ENCODE measurements at regions not wholly inside any gene's neighbourhood (a gene's known extent, or its start where the extent isn't known, plus 50 kb on each side); places are given as distances from the start of the nearest gene placed in this dataset.

DNA sequence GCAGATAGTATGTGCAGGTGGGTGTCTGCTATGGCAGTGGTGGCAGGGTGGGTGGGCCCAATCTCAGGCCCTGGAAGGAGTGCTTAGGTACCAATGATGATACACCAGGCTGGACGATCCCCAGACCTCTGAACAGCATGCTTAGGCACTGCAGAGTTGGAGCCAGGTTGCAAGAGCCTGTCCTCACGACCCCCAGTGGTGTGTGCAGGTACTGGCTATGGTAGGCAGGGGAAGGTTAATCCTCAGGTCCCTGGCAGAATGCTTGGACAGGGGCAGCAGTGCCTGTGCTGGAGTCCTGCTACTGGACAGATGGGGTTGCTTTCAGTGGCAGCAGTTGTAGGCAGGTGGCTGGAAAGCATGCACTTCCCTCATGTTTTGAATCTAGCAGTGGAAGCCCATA lies 100.5 kb upstream of the NEK7 start:
- 49% methylated on average over 2 of the region's 2 CpGs for WGBS, 2 donors
- intact Hi-C loops (cut with DNase I) = no loop called here
- ATAC-seq (ENCODE audit: low FRiP score) = no peak

DNA sequence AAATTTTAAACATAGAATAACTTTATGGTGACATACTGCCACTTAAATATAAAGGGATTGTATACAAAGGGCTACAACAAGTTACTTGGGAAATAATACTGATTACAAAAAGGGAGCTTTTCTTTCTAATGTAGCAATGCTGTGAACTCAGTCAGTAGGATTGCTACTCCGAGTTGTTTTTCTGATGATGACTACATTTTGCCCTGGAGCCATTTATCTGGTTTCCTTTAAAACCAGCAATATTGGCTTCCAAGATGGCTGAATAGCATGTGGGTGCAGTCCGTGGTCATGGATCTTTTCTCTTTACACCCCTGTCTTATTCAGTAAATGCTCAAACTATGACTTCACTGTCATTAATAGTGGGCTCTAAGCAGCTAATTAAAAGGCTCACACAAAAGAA lies 92.6 kb upstream of the NEK7 start:
- Histone ChIP-seq H3K4me1 (ENCODE audit: control insufficient read depth in 1 of 2, insufficient read depth in 2 of 2, low read length in 2 of 2) (no peaks in the 10 kb centered on the region), H3K9me3 (ENCODE audit: control insufficient read depth, low read length) (no peaks in the 10 kb centered on the region), H3K4me3 (ENCODE audit: low read length in 2 of 2) (no peak overlapping the region), H3K27me3 (ENCODE audit: control insufficient read depth in 1 of 2, insufficient read depth in 2 of 2, low read length in 1 of 2) (no peaks in the 10 kb centered on the region), H3K27ac (ENCODE audit: low read depth in 1 of 2, low read length in 2 of 2) (no peak overlapping the region), H3K36me3 (ENCODE audit: control insufficient read depth in 1 of 2, insufficient read depth in 2 of 2, low read length in 1 of 2) (no peaks in the 10 kb centered on the region)
- intact Hi-C loops (cut with DNase I) = no loop called here
- ATAC-seq (ENCODE audit: low FRiP score) = no peak
- 86 to 94% methylated on average over 2 of the region's 2 CpGs for WGBS, 2 donors
- no peak for DNase-seq

More for the DNA sequence above, 100.5 kb upstream of the NEK7 start:
- DNase-seq = no peak
- no peaks in the 10 kb centered on the region for H3K9me3 ChIP-seq (ENCODE audit: control insufficient read depth, low read length)
- no peaks in the 10 kb centered on the region for H3K36me3 ChIP-seq (ENCODE audit: control insufficient read depth in 1 of 2, insufficient read depth in 2 of 2, low read length in 1 of 2)
- H3K4me3 ChIP-seq (ENCODE audit: low read length in 2 of 2) = no peak overlapping the region
- no peaks in the 10 kb centered on the region for H3K27me3 ChIP-seq (ENCODE audit: control insufficient read depth in 1 of 2, insufficient read depth in 2 of 2, low read length in 1 of 2)
- H3K27ac ChIP-seq (ENCODE audit: low read depth in 1 of 2, low read length in 2 of 2) = no peak overlapping the region
- no peaks in the 10 kb centered on the region for H3K4me1 ChIP-seq (ENCODE audit: control insufficient read depth in 1 of 2, insufficient read depth in 2 of 2, low read length in 2 of 2)

- no peaks in the 10 kb centered on the region for H3K9me3 ChIP-seq (ENCODE audit: control insufficient read depth, low read length)
- ATAC-seq (ENCODE audit: low FRiP score) (no peak), DNase-seq (no peak)
- WGBS, 2 donors = 64 to 66% methylated on average over 3 of the region's 3 CpGs
- H3K27me3 ChIP-seq (ENCODE audit: control insufficient read depth in 1 of 2, insufficient read depth in 2 of 2, low read length in 1 of 2) = no peaks in the 10 kb centered on the region
- intact Hi-C loops (cut with DNase I) = no loop called here
- no peak overlapping the region for H3K4me3 ChIP-seq (ENCODE audit: low read length in 2 of 2)
- H3K4me1 ChIP-seq (ENCODE audit: control insufficient read depth in 1 of 2, insufficient read depth in 2 of 2, low read length in 2 of 2) = no peaks in the 10 kb centered on the region
- no peaks in the 10 kb centered on the region for H3K36me3 ChIP-seq (ENCODE audit: control insufficient read depth in 1 of 2, insufficient read depth in 2 of 2, low read length in 1 of 2)
- no peak overlapping the region for H3K27ac ChIP-seq (ENCODE audit: low read depth in 1 of 2, low read length in 2 of 2)
Measured at GRCh38 chr1:198068285-198068684, 88.5 kb upstream of the NEK7 start.

GRCh38 chr1:198072177-198072576 lies 84.6 kb upstream of the NEK7 start:
- intact Hi-C loops (cut with DNase I) = no loop called here
- WGBS, 2 donors = 79 to 80% methylated on average over 1 of the region's 1 CpG

DNA sequence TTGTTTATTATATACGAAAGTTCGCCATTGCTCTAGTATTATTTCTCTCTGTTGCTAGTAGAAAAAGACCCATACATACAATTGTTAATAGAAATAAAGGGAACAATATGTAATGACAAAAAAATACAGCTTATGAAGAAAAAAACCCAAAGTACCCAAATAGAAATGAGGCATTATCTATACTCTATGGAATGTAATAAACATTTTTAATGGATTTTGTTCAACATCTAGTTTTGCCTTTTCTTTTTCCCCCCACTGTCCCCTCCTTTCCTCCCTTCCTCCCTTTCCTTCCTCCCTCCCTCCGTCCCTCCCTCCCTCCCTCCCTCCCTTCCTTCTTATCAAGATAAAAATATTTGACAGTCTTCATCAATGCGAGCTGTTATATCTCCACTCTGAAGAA lies 81.5 kb upstream of the NEK7 start:
- Histone ChIP-seq H3K27ac (ENCODE audit: low read depth in 1 of 2, low read length in 2 of 2) (no peak overlapping the region), H3K4me3 (ENCODE audit: low read length in 2 of 2) (no peak overlapping the region), H3K36me3 (ENCODE audit: control insufficient read depth in 1 of 2, insufficient read depth in 2 of 2, low read length in 1 of 2) (no peaks in the 10 kb centered on the region), H3K27me3 (ENCODE audit: control insufficient read depth in 1 of 2, insufficient read depth in 2 of 2, low read length in 1 of 2) (no peaks in the 10 kb centered on the region), H3K9me3 (ENCODE audit: control insufficient read depth, low read length) (peaks cover 1% of the 10 kb centered on the region), H3K4me1 (ENCODE audit: control insufficient read depth in 1 of 2, insufficient read depth in 2 of 2, low read length in 2 of 2) (no peaks in the 10 kb centered on the region)
- 41 to 60% methylated on average over 4 of the region's 4 CpGs for WGBS, 2 donors
- ATAC-seq (ENCODE audit: low FRiP score) = no peak
- no peak for DNase-seq
- intact Hi-C loops (cut with DNase I) = no loop called here

More at GRCh38 chr1:198072177-198072576, 84.6 kb upstream of the NEK7 start:
- no peak for ATAC-seq (ENCODE audit: low FRiP score)
- DNase-seq = no peak
- Histone ChIP-seq H3K9me3 (ENCODE audit: control insufficient read depth, low read length) (no peaks in the 10 kb centered on the region), H3K4me1 (ENCODE audit: control insufficient read depth in 1 of 2, insufficient read depth in 2 of 2, low read length in 2 of 2) (no peaks in the 10 kb centered on the region), H3K27ac (ENCODE audit: low read depth in 1 of 2, low read length in 2 of 2) (no peak overlapping the region), H3K36me3 (ENCODE audit: control insufficient read depth in 1 of 2, insufficient read depth in 2 of 2, low read length in 1 of 2) (no peaks in the 10 kb centered on the region), H3K27me3 (ENCODE audit: control insufficient read depth in 1 of 2, insufficient read depth in 2 of 2, low read length in 1 of 2) (no peaks in the 10 kb centered on the region), H3K4me3 (ENCODE audit: low read length in 2 of 2) (no peak overlapping the region)

DNA sequence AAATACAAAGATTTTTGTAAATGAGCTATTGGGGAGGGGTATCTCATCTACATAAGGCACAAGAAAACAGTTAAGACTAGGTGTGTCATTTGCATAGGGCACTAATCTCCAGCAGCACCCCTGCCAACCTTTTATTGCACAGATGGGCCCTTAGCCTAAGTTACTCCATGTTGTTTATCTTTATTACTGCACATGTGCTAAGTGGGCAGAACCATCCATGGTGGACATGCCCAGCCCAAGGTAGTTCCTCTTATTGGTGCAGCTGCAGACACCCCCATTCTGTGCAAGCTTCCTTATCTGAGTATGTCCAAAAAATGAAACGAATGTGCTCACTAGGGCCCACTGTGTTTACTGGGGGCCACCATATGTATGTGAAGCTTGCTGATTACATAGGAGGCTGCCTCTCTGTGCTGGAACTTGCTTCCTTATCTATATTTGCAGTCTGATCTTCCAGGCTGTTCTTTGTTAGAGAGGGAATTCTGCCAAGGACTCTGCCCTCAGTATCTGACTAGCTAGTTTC lies 77.3 kb upstream of the NEK7 start:
- no peak for ATAC-seq (ENCODE audit: low FRiP score)

GRCh38 chr1:198082576-198082975 lies 74.2 kb upstream of the NEK7 start:
- H3K27me3 ChIP-seq (ENCODE audit: control insufficient read depth in 1 of 2, insufficient read depth in 2 of 2, low read length in 1 of 2) = no peaks in the 10 kb centered on the region
- H3K27ac ChIP-seq (ENCODE audit: low read depth in 1 of 2, low read length in 2 of 2) = no peak overlapping the region
- ATAC-seq (ENCODE audit: low FRiP score) (no peak), DNase-seq (no peak)
- intact Hi-C loops (cut with DNase I) = loop anchor here in 1 of 2 donors (10.0 kb wide), 1 partner anchor 272 kb away; no protein-coding TSS in a partner anchor
- H3K4me3 ChIP-seq (ENCODE audit: low read length in 2 of 2) = no peak overlapping the region
- H3K36me3 ChIP-seq (ENCODE audit: control insufficient read depth in 1 of 2, insufficient read depth in 2 of 2, low read length in 1 of 2) = no peaks in the 10 kb centered on the region
- H3K4me1 ChIP-seq (ENCODE audit: control insufficient read depth in 1 of 2, insufficient read depth in 2 of 2, low read length in 2 of 2) = no peaks in the 10 kb centered on the region
- WGBS, 2 donors = 48 to 58% methylated on average over 3 of the region's 3 CpGs
- peaks cover 1% of the 10 kb centered on the region for H3K9me3 ChIP-seq (ENCODE audit: control insufficient read depth, low read length)

More for the DNA sequence above, 77.3 kb upstream of the NEK7 start:
- H3K9me3 ChIP-seq (ENCODE audit: control insufficient read depth, low read length) = peaks cover 1% of the 10 kb centered on the region
- H3K36me3 ChIP-seq (ENCODE audit: control insufficient read depth in 1 of 2, insufficient read depth in 2 of 2, low read length in 1 of 2) = no peaks in the 10 kb centered on the region
- no peaks in the 10 kb centered on the region for H3K4me1 ChIP-seq (ENCODE audit: control insufficient read depth in 1 of 2, insufficient read depth in 2 of 2, low read length in 2 of 2)
- H3K4me3 ChIP-seq (ENCODE audit: low read length in 2 of 2) = no peak overlapping the region
- no peak for DNase-seq
- H3K27ac ChIP-seq (ENCODE audit: low read depth in 1 of 2, low read length in 2 of 2) = no peak overlapping the region
- WGBS, 2 donors = 58 to 72% methylated on average over 1 of the region's 1 CpG
- no peaks in the 10 kb centered on the region for H3K27me3 ChIP-seq (ENCODE audit: control insufficient read depth in 1 of 2, insufficient read depth in 2 of 2, low read length in 1 of 2)
- intact Hi-C loops (cut with DNase I) = no loop called here

DNA sequence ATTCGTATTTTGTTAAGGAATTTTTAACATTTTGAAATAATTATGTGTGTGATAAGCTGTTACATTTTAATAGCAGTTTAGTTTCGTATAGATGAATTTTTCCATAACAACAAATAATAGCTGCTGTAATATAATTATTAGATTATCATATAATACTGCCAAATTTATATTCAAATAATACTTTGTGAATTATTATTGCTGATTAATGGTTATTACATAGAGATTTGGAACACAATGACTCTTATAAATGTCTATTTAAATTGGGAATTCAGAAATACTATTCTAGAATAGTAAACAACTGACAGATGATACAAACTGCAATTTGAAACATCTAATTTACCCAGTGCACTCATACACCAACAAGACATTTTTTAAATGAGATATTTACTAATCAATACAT lies 73.2 kb upstream of the NEK7 start:
- no peaks in the 10 kb centered on the region for H3K27me3 ChIP-seq (ENCODE audit: control insufficient read depth in 1 of 2, insufficient read depth in 2 of 2, low read length in 1 of 2)
- 92 to 93% methylated on average over 2 of the region's 2 CpGs for WGBS, 2 donors
- no peak overlapping the region for H3K4me3 ChIP-seq (ENCODE audit: low read length in 2 of 2)
- ATAC-seq (ENCODE audit: low FRiP score) (no peak), DNase-seq (no peak)
- intact Hi-C loops (cut with DNase I) = loop anchor here in 1 of 2 donors (10.0 kb wide), 1 partner anchor 271 kb away; no protein-coding TSS in a partner anchor
- H3K36me3 ChIP-seq (ENCODE audit: control insufficient read depth in 1 of 2, insufficient read depth in 2 of 2, low read length in 1 of 2) = no peaks in the 10 kb centered on the region
- peaks cover 0 to under 1% of the 10 kb centered on the region in 2 donors for H3K4me1 ChIP-seq (ENCODE audit: control insufficient read depth in 1 of 2, insufficient read depth in 2 of 2, low read length in 2 of 2)
- H3K27ac ChIP-seq (ENCODE audit: low read depth in 1 of 2, low read length in 2 of 2) = no peak overlapping the region
- peaks cover 1% of the 10 kb centered on the region for H3K9me3 ChIP-seq (ENCODE audit: control insufficient read depth, low read length)

- DNase-seq (no peak), ATAC-seq (ENCODE audit: low FRiP score) (no peak)
- Histone ChIP-seq H3K4me3 (ENCODE audit: low read length in 2 of 2) (no peak overlapping the region), H3K27me3 (ENCODE audit: control insufficient read depth in 1 of 2, insufficient read depth in 2 of 2, low read length in 1 of 2) (no peaks in the 10 kb centered on the region), H3K36me3 (ENCODE audit: control insufficient read depth in 1 of 2, insufficient read depth in 2 of 2, low read length in 1 of 2) (no peaks in the 10 kb centered on the region), H3K4me1 (ENCODE audit: control insufficient read depth in 1 of 2, insufficient read depth in 2 of 2, low read length in 2 of 2) (peaks cover 0 to 2% of the 10 kb centered on the region in 2 donors), H3K9me3 (ENCODE audit: control insufficient read depth, low read length) (peaks cover under 1% of the 10 kb centered on the region), H3K27ac (ENCODE audit: low read depth in 1 of 2, low read length in 2 of 2) (no peak overlapping the region)
- intact Hi-C loops (cut with DNase I) = loop anchor here in 1 of 2 donors (10.0 kb wide), 1 partner anchor 270 kb away; no protein-coding TSS in a partner anchor
- 94 to 96% methylated on average over 5 of the region's 5 CpGs for WGBS, 2 donors
Measured at GRCh38 chr1:198084241-198084908, 72.4 kb upstream of the NEK7 start.
